Upper lobe of left lung (tissue), 4 donors: ENCODE measurements at regions not wholly inside any gene's neighbourhood (a gene's known extent, or its start where the extent isn't known, plus 50 kb on each side); places are given as distances from the start of the nearest gene placed in this dataset.

Source experiments
- CTCF ChIP-seq, 6 experiments: fragments of 450-650 bp in 4 of 6; fragments of 200-600 bp in 2 of 6; sonication (generic) in 2 of 6; IDR thresholded peaks; one replicate each; pipeline ENCODE4 v1.5.1; 2016 to 2019; ENCODE audit warnings: antibody characterized with exemption in 6 of 6
- POLR2A ChIP-seq, 4 donors: fragments of 450-650 bp; IDR thresholded peaks; one replicate each; pipeline ENCODE4 v1.5.1; 2016 to 2017; ENCODE audit warnings: antibody characterized with exemption in 4 of 4, mild to moderate bottlenecking in 2 of 4
- POLR2AphosphoS5 ChIP-seq, 2 donors: sonication (generic); formaldehyde crosslinking; IDR thresholded peaks; one replicate each; pipeline ENCODE4 v1.5.1; 2017; ENCODE audit warnings: antibody characterized with exemption in 2 of 2

- TF ChIP-seq POLR2A (IDR thresholded peaks at IDR 0.05) (no peak), CTCF (IDR thresholded peaks at IDR 0.05) (no peak), POLR2AphosphoS5 (IDR thresholded peaks at IDR 0.05) (no peak)
These were observed 114.1 kb upstream of the GRIK2 start for GRCh38 chr6:101279410-101279809.
